PC-9 (cell line): ENCODE measurements at regions not wholly inside any gene's neighbourhood (a gene's known extent, or its start where the extent isn't known, plus 50 kb on each side); places are given as distances from the start of the nearest gene placed in this dataset.
"Not testable (repeated sequence)": the region's sequence is repeated elsewhere in the genome, so short reads cannot be mapped to it uniquely, and the experiment has no call there.

Experiments
- BruUV-seq: library from RNA; stranded (reverse); fragments of 400-500 nt; replicated peaks from 2 replicates; lab custom pipeline; 2021; lab: Mats Ljungman, UMichigan
- CTCF ChIA-PET: fragments of 300-600 bp; sonication (Branson Sonifier 250); formaldehyde crosslinking; loops from one replicate; lab custom pipeline; 2022; ENCODE audit warnings: antibody characterized with exemption; lab: Charles Lee
- POLR2A ChIA-PET: fragments of 300-600 bp; sonication (Branson Sonifier 250); formaldehyde crosslinking; loops from one replicate; lab custom pipeline; 2022; ENCODE audit warnings: antibody characterized with exemption; ENCODE audit not compliant: unreplicated experiment; lab: Charles Lee
- DNase-seq, 2 experiments: peaks; one replicate each; pipeline versions ENCODE4 v3.0.0 to v3.0.0-alpha.2; 2015 to 2022; ENCODE audit warnings: mixed read lengths in 1 of 2
- H2AFZ ChIP-seq: fragments of 200-600 bp; sonication (generic); 2 replicates; pipeline ENCODE4 v1.8.1; 2017; ENCODE audit warnings: antibody characterized with exemption
- H3F3A ChIP-seq: fragments of 200-600 bp; sonication (generic); 2 replicates; pipeline ENCODE4 v1.8.1; 2017; ENCODE audit warnings: antibody characterized with exemption, mild to moderate bottlenecking, low read depth; ENCODE audit not compliant: insufficient read depth
- H3K27ac ChIP-seq: fragments of 200-600 bp; sonication (generic); 2 replicates; pipeline ENCODE4 v1.6.1; 2016; ENCODE audit warnings: mixed run types
- H3K27me3 ChIP-seq: fragments of 200-600 bp; sonication (generic); 2 replicates; pipeline ENCODE4 v1.6.1; 2016; ENCODE audit warnings: low read depth, mixed run types; ENCODE audit not compliant: insufficient read depth
- H3K36me3 ChIP-seq: fragments of 200-600 bp; sonication (generic); 2 replicates; pipeline ENCODE4 v1.6.1; 2016; ENCODE audit warnings: low read depth, mixed run types
- H3K4me1 ChIP-seq: fragments of 200-600 bp; sonication (generic); replicated peaks from 2 replicates; pipeline ENCODE4 v1.6.1; 2016; ENCODE audit warnings: mixed run types; ENCODE audit not compliant: insufficient read depth
- H3K4me2 ChIP-seq: fragments of 200-600 bp; sonication (generic); 2 replicates; pipeline ENCODE4 v1.6.1; 2017; ENCODE audit warnings: mixed run types
- H3K4me3 ChIP-seq: fragments of 200-600 bp; sonication (generic); 2 replicates; pipeline ENCODE4 v1.6.1; 2016; ENCODE audit warnings: mixed run types
- H3K79me2 ChIP-seq: fragments of 200-600 bp; sonication (generic); 2 replicates; pipeline ENCODE4 v1.6.1; 2017; ENCODE audit warnings: low read depth, mixed run types
- H3K9me2 ChIP-seq: fragments of 200-600 bp; sonication (generic); 2 replicates; pipeline ENCODE4 v1.8.1; 2017; ENCODE audit warnings: mild to moderate bottlenecking; ENCODE audit not compliant: insufficient read depth
- H3K9me3 ChIP-seq: fragments of 200-600 bp; sonication (generic); 2 replicates; pipeline ENCODE4 v1.8.1; 2016; ENCODE audit warnings: low read depth; ENCODE audit not compliant: insufficient read depth
- H4K20me1 ChIP-seq: fragments of 200-600 bp; sonication (generic); 2 replicates; pipeline ENCODE4 v1.8.1; 2017; ENCODE audit not compliant: insufficient read depth
- EZH2 ChIP-seq: fragments of 200-600 bp; sonication (generic); IDR thresholded peaks from 2 replicates; pipeline ENCODE4 v1.8.0; 2017; ENCODE audit warnings: antibody characterized with exemption, low read depth
- intact Hi-C: fragments of 100-400 bp; cut with micrococcal nuclease; formaldehyde crosslinking; loops from one replicate; pipeline ENCODE4 v1.10.0; 2022; ENCODE audit not compliant: unreplicated experiment
- TF ChIP-seq, protein P1 (sequence below): fragments of 200-600 bp; sonication (generic); conservative IDR thresholded peaks from 2 replicates; pipeline ENCODE4 v1.6.1; 2017; ENCODE audit warnings: mixed run types, antibody characterized with exemption, mild to moderate bottlenecking, moderate library complexity

DNA sequence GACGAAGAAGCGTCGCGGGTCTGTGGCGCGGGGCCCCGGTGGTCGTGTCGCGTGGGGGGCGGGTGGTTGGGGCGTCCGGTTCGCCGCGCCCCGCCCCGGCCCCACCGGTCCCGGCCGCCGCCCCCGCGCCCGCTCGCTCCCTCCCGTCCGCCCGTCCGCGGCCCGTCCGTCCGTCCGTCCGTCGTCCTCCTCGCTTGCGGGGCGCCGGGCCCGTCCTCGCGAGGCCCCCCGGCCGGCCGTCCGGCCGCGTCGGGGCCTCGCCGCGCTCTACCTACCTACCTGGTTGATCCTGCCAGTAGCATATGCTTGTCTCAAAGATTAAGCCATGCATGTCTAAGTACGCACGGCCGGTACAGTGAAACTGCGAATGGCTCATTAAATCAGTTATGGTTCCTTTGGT, 1533.5 kb upstream of the TPTE start:
- DNase-seq, CTCF ChIA-PET, BruUV-seq: not testable (repeated sequence)

DNA sequence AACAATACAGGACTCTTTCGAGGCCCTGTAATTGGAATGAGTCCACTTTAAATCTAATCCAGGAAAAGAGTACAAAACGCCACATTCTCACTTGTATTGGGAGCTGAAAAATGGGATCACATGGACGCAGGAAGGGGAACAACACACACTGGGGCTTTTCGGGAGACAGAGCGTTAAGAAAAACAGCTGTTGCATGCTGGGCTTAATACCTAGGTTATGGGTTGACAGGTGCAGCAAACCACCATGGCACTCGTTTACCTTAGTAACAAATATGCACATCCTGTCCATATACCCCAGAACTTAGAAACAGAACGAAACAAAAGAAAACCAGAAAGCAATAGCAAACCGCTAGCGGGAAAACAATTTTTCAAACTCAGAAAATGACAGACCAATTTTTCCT, 1532.7 kb upstream of the TPTE start:
- H3F3A ChIP-seq: no peaks in the 10 kb centered on the region
- intact Hi-C loops: no loop called here
- H3K4me2 ChIP-seq: no peak overlapping the region
- H2AFZ ChIP-seq: no peak overlapping the region
- TF ChIP-seq, protein P1, sequence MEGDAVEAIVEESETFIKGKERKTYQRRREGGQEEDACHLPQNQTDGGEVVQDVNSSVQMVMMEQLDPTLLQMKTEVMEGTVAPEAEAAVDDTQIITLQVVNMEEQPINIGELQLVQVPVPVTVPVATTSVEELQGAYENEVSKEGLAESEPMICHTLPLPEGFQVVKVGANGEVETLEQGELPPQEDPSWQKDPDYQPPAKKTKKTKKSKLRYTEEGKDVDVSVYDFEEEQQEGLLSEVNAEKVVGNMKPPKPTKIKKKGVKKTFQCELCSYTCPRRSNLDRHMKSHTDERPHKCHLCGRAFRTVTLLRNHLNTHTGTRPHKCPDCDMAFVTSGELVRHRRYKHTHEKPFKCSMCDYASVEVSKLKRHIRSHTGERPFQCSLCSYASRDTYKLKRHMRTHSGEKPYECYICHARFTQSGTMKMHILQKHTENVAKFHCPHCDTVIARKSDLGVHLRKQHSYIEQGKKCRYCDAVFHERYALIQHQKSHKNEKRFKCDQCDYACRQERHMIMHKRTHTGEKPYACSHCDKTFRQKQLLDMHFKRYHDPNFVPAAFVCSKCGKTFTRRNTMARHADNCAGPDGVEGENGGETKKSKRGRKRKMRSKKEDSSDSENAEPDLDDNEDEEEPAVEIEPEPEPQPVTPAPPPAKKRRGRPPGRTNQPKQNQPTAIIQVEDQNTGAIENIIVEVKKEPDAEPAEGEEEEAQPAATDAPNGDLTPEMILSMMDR: no peak
- no peak for TF ChIP-seq EZH2
- no peaks in the 10 kb centered on the region for H3K9me2 ChIP-seq
- H3K4me1 ChIP-seq: no peaks in the 10 kb centered on the region
- no peak for DNase-seq
- H3K9me3 ChIP-seq: no peaks in the 10 kb centered on the region
- no peak overlapping the region for H3K4me3 ChIP-seq
- peaks cover 44% of the 10 kb centered on the region for H3K27me3 ChIP-seq
- no peaks in the 10 kb centered on the region for H3K79me2 ChIP-seq
- no peak overlapping the region for H3K27ac ChIP-seq
- H4K20me1 ChIP-seq: no peaks in the 10 kb centered on the region
- ChIA-PET CTCF (no interaction called here), POLR2A (no interaction called here)
- no TSS peak for BruUV-seq
- no peaks in the 10 kb centered on the region for H3K36me3 ChIP-seq

More for the DNA sequence above, 1533.5 kb upstream of the TPTE start:
- H4K20me1 ChIP-seq, H3K4me3 ChIP-seq, H3F3A ChIP-seq, intact Hi-C loops, H2AFZ ChIP-seq, H3K36me3 ChIP-seq, H3K9me3 ChIP-seq, H3K9me2 ChIP-seq, H3K27ac ChIP-seq, H3K4me1 ChIP-seq, H3K79me2 ChIP-seq, H3K4me2 ChIP-seq, POLR2A ChIA-PET: not testable (repeated sequence)
- H3K27me3 ChIP-seq: peaks cover 36% of the 10 kb centered on the region

DNA sequence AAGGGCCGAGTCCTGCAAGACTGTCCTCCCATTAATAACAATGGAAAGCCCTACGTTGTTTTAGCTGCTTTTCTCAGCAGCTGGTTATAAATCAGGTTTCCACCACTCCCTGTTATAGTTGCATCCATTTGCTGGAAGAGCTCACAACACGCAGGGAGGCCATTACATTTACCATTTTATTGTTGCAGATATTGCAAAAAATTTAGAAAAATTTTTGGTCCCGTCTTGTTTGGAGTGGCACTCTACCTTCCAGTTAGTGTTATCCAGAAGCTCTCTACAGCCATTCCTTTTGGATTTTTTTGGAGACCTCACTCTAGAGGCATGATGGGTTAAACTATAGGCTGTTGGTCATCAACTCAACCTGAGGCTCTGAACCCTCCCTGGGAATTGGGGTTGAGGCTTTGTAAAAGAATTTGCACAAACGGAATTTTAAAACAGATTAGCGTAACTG, 1532.1 kb upstream of the TPTE start:
- H3F3A ChIP-seq: no peaks in the 10 kb centered on the region
- no peak overlapping the region for H3K27ac ChIP-seq
- POLR2A ChIA-PET: no interaction called here
- no peaks in the 10 kb centered on the region for H3K4me1 ChIP-seq
- no peak overlapping the region for H3K4me2 ChIP-seq
- peak in 1 of 2 experiments; percentile 31 for DNase-seq
- CTCF ChIA-PET: no interaction called here
- H3K36me3 ChIP-seq: no peaks in the 10 kb centered on the region
- BruUV-seq: no TSS peak
- H3K27me3 ChIP-seq: peaks cover 50% of the 10 kb centered on the region
- H3K4me3 ChIP-seq: no peak overlapping the region
- TF ChIP-seq EZH2: no peak
- no peaks in the 10 kb centered on the region for H3K79me2 ChIP-seq
- no peak overlapping the region for H2AFZ ChIP-seq
- H3K9me3 ChIP-seq: no peaks in the 10 kb centered on the region
- intact Hi-C loops: no loop called here
- H4K20me1 ChIP-seq: no peaks in the 10 kb centered on the region
- H3K9me2 ChIP-seq: no peaks in the 10 kb centered on the region

DNA sequence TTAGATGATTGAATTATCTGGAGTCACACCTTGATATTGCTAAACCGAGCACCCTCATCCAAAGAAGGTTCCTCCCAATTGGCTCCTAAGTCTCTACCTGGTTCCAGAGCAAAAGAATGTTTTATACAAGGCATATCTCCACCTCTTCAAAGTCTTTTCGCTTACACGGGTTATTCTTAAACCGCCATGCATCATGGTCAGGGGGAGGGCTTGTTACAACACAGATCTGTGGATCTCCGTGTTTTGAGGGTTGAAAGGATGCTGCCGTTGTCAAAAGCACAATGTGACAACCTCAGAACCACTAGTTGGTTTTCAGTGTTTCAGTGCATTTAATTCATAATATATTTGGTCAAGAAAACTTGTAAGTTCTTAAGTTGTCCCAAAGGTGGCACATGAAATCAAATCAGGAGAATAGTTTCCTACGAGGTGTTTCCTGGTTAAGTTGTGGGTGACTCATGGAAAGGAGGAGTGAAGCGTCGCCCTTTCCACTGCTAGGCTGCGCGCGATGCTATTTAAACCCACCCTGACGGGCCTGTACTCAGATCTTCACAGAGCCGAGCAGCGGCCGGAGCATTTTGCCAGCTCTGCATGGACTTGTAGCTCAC, 1531.6 kb upstream of the TPTE start:
- Histone ChIP-seq H3K4me2 (no peak overlapping the region), H4K20me1 (no peaks in the 10 kb centered on the region), H3K27me3 (peaks cover 54% of the 10 kb centered on the region), H3K4me3 (no peak overlapping the region), H3K9me3 (no peaks in the 10 kb centered on the region), H3K9me2 (no peaks in the 10 kb centered on the region), H3K4me1 (no peaks in the 10 kb centered on the region), H2AFZ (no peak overlapping the region), H3K36me3 (no peaks in the 10 kb centered on the region), H3K27ac (no peak overlapping the region), H3F3A (no peaks in the 10 kb centered on the region), H3K79me2 (no peaks in the 10 kb centered on the region)
- TF ChIP-seq, protein P1: peak; percentile 34; the same call in 1 of the 2 replicates
- no peak for TF ChIP-seq EZH2
- no TSS peak for BruUV-seq
- intact Hi-C loops: no loop called here
- ChIA-PET CTCF (no interaction called here), POLR2A (no interaction called here)
- DNase-seq: peak in 1 of 2 experiments; percentile 55
